GM10266 (cell line): ENCODE measurements at regions not wholly inside any gene's neighbourhood (a gene's known extent, or its start where the extent isn't known, plus 50 kb on each side); places are given as distances from the start of the nearest gene placed in this dataset.

Experiments used
- DNase-seq: peaks from one replicate; pipeline ENCODE4 v3.0.0; 2012; ENCODE audit errors: extremely low spot score
- TF ChIP-seq, protein P1 (sequence below): IDR thresholded peaks from 2 replicates; pipeline ENCODE4 v1.5.1; 2012; ENCODE audit warnings: mild to moderate bottlenecking, low read depth; ENCODE audit not compliant: control insufficient read depth, insufficient read depth; ENCODE audit errors: missing control alignments

DNA sequence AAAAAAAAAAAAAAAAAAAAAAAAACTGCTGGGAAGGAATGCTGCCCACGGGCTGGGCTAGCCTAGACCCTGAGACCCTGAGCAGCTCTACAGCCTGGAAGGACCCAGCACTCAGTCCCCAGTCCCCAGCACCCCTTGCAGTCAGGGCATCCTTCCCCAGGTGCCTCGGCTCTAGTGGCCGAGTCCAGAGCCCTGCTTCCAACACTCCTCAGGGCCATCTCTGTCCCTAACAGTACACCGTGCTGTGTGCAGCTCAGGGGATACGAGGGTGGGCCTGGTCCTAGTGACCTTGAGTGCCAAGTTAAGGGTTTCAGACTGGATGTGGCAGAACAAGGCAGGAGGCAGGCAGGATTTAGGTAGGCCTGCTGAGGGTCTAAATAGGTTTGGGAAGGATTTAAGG is 50.2 kb upstream of the LRP8 start:
- TF ChIP-seq, protein P1, sequence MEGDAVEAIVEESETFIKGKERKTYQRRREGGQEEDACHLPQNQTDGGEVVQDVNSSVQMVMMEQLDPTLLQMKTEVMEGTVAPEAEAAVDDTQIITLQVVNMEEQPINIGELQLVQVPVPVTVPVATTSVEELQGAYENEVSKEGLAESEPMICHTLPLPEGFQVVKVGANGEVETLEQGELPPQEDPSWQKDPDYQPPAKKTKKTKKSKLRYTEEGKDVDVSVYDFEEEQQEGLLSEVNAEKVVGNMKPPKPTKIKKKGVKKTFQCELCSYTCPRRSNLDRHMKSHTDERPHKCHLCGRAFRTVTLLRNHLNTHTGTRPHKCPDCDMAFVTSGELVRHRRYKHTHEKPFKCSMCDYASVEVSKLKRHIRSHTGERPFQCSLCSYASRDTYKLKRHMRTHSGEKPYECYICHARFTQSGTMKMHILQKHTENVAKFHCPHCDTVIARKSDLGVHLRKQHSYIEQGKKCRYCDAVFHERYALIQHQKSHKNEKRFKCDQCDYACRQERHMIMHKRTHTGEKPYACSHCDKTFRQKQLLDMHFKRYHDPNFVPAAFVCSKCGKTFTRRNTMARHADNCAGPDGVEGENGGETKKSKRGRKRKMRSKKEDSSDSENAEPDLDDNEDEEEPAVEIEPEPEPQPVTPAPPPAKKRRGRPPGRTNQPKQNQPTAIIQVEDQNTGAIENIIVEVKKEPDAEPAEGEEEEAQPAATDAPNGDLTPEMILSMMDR: no peak
- no peak for DNase-seq

DNA sequence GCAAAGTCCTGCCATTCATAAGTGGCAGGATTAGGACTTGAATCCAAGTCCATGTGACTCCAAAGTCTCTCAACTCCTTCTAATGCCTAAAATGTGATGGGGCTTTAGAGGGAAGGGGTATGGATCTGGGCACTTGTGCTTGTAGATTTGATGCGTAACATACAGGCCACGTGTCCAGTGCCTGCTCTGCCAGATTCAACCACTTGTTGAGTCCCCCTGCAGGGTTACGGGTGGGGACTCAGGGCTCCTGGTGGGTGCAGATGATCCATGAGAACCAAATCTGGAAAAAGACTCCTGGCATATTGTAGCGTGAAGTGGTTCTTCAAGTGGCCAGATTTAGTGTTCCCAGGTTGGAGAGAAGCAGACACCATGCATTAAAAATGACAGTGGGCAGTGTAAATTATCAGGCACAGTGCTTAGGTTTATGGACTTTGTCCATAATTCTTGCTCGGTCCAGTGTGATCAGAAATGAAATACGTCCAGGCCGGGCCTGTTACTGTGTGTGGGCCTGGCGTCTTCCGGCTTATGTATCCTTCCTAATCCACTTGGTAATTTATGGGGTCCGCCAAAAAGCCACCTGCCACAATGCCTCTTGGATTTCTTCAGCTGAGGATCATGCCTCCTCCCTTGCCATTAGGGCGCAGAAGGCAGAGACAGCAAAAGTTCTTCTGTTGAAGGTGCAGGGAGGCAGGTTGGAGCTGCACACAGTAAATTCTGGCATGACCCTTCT is 51.2 kb upstream of the LRP8 start:
- no peak for DNase-seq
- TF ChIP-seq, protein P1: no peak

DNA sequence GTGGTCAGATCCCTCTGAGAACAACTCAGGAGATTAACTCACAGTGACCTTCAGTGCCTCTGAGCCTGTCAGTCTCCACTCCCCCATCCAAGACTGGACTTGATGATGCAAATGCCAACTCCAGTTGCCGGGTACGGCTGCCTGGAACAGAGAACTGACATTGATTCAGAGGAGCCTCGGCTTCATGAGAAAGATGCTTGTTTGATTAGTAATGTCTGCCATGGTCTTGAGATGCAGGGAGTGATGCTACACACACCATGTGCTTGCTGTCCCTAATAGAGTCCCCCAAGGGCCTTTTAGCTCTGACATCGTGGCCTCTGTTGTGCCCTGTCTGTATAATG is 51.8 kb upstream of the LRP8 start:
- DNase-seq: no peak
- TF ChIP-seq, protein P1: no peak

DNA sequence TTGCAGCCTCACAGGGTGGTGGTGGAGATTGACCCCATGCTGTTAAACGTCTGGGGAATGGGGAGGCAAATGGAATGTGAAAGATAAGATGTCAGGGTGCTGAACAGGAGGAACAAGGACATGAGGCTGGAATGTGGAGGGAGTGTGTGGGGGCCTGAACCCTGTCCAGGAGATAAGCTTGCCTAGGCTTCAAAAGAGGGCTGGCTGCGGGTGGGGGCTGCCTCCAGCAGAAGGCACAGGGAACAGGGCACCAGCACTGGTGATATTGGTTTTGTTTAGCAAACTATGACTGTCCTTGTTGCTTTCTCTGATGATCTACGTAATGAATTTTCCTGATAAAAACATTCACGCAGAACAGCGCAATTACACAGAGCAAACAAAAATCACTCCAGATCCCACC is 52.4 kb upstream of the LRP8 start:
- no peak for DNase-seq
- TF ChIP-seq, protein P1: no peak

DNA sequence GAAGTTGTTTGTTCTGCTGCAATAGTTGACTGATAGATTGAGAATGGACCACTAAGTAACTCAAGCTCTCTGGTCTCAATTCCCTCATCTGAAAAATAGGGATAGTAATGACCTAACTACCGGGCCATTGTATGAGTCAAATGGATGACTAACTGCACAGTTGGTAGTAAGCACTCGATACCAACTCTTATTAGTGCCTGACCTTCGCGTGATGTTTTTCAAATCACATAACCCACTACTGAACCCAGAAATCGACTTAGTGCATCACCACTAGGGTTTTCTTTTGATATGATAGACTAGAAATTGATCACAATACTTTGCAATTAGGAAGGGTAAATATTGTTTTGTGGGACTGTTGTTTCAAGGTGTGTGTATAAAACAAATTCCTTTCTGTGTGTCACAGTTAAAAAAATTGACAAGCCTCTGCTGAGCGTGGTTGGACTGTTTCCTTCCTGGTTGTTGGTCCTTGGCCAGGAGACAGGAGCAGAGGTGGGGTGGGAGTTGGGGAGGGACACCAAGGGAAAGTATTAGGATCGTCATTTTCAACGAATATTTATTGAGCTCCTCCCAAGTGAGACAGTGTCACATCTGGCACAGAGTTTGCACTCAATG is 54.0 kb upstream of the LRP8 start:
- no peak for DNase-seq
- TF ChIP-seq, protein P1: no peak

DNA sequence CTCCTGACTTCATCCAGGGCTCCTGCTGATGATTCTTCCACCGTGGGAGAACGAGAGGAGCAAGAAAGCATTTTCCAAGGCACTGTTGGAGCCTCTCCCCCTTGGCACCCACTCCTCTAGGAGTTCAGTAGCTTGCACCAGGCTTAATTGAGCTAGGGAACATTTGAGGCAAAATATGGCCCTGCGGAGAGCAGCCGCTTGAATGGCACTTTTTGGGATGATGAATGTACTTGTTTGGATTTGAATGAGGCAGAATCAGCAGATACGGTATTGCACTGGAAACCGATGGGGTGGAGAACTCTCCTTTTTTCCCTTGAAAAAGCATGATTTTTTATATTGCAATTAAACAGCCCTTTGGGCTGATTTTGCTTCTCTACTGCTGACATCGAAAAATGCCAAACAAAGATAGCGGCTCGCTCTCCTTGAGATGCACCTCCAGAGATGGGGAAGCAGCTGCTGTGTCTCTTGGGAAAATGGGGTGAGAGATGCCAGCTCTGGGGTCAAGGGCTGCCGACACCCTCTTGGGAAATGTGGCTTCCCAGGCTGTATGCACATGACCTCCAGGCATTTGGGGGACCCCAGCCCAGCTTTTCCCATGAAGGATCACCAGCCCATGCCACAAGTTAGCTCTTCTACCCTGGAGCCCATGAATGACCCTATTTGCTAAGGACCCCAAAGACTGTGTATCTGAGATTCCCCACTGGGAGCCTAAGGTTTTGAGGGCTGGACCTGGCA is 55.4 kb upstream of the LRP8 start:
- TF ChIP-seq, protein P1: no peak
- no peak for DNase-seq

DNA sequence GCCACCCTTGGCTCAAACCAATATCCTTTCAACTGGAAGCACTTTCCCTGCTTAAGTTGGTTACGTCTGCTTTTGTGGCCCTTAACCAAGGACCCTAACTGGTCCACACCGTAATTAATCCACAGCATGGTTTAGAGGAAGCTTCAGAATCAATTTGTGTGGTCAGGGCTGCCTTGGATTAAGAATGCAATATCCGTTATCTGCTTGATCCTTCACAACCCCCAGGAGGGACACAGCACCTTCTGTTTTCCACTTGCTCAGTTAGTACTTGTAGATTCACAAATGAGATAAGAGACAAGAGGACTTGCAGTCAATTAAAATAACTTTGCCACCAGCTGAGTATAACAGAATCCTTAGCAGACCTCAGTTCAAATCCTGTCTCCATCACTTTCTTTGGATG is 56.9 kb upstream of the LRP8 start:
- no peak for DNase-seq
- TF ChIP-seq, protein P1: no peak
